Pancreas (tissue), 10 donors: ENCODE measurements at regions not wholly inside any gene's neighbourhood (a gene's known extent, or its start where the extent isn't known, plus 50 kb on each side); places are given as distances from the start of the nearest gene placed in this dataset.
"Not testable (repeated sequence)": the region's sequence is repeated elsewhere in the genome, so short reads cannot be mapped to it uniquely, and the experiment has no call there.

Experiments used
- ATAC-seq, 4 donors: fragments of 200-7000 bp; cut with Tn5 transposase; one replicate each; pipeline versions ENCODE4 v1.8.0 to v1.9.1; 2020; ENCODE audit warnings: mild to moderate bottlenecking in 4 of 4, moderate library complexity in 4 of 4
- DNase-seq, 6 donors: peaks; one replicate each; pipeline ENCODE4 v3.0.0-alpha.2; 2020
- FAIRE-seq: peaks from 2 replicates; lab custom pipeline; 2012; peaks lifted over from hg19 to GRCh38; lab: Jason Lieb, UNC
- H3K27ac ChIP-seq, 4 donors: fragments of 200-600 bp; sonication (generic); 1 replicate in 3 of 4; 2 replicates in 1 of 4; pipeline versions ENCODE4 v1.5.0 to v1.8.0; 2020
- H3K27me3 ChIP-seq, 4 donors: fragments of 200-600 bp; one replicate each; pipeline ENCODE4 v1.8.0; 2021
- H3K36me3 ChIP-seq, 3 donors: fragments of 200-600 bp; sonication (generic) in 1 of 3; one replicate each; pipeline versions ENCODE4 v1.5.0 to v1.8.0; 2020 to 2021
- H3K4me1 ChIP-seq, 3 donors: fragments of 200-600 bp; one replicate each; pipeline ENCODE4 v1.8.0; 2021
- H3K4me3 ChIP-seq, 4 donors: fragments of 200-600 bp; sonication (generic) in 2 of 4; one replicate each; pipeline versions ENCODE4 v1.5.0 to v1.8.0; 2020 to 2021
- H3K9me3 ChIP-seq, 4 donors: fragments of 200-600 bp; one replicate each; pipeline ENCODE4 v1.8.0; 2021
- CTCF ChIP-seq, 4 donors: fragments of 200-600 bp; sonication (generic) in 3 of 4; IDR thresholded peaks; one replicate each; pipeline versions ENCODE4 v1.5.0 to v1.8.0; 2021; ENCODE audit warnings: antibody characterized with exemption in 4 of 4
- WGBS, 2 donors: extraction: QIAGEN DNeasy Blood & Tissue Kit; methylation state at CpG; one replicate each; pipeline ENCODE4 v1.1.7; 2013; 5-methylcytosine and 5-hydroxymethylcytosine counted together
- intact Hi-C, 3 donors: fragments of 100-400 bp; cut with DNase I; formaldehyde crosslinking; loops; one replicate each; pipeline versions ENCODE4 v1.11.1 to v1.14.2; 2022
- donor health status: healthy with polysubstance abuse.
- donor health status: DM: no; HTN: no; CAD: no; lungs with moderate emphysema.
- donor health status: DM: no; HTN: no; CAD: no.
- donor health status: control.
- donor health status: control.
- donor health status: Bipolar disorder and iron deficiency.
- donor health status: DM: yes; HTN: yes; CAD: no.
- donor health status: DM: no; HTN: no; CAD: no.
- donor health status: DM: no; HTN: no; CAD: no.
- donor health status: DM: yes; HTN: yes; CAD: no.

- Histone ChIP-seq H3K27me3 (no peaks in the 10 kb centered on the region), H3K27ac (no peak overlapping the region), H3K4me1 (peaks cover 4 to 13% (median 10%) of the 10 kb centered on the region in 3 donors), H3K36me3 (no peaks in the 10 kb centered on the region), H3K4me3 (no peak overlapping the region), H3K9me3 (no peaks in the 10 kb centered on the region)
- no peak for ATAC-seq
- WGBS, 2 donors: 90 to 91% methylated on average over 7 of the region's 7 CpGs
- TF ChIP-seq CTCF (IDR thresholded peaks at IDR 0.05): no peak
- intact Hi-C loops: no loop called here
- DNase-seq: no peak
- FAIRE-seq: no peak
These were observed 57.4 kb upstream of the TFRC start for GRCh38 chr3:196139281-196139680.

- no peak for TF ChIP-seq CTCF (IDR thresholded peaks at IDR 0.05)
- ATAC-seq (no peak), FAIRE-seq (no peak)
These were observed 56.8 kb upstream of the TFRC start for GRCh38 chr3:196138482-196139254.

GRCh38 chr3:196136640-196136989 lies 54.7 kb upstream of the TFRC start:
- H3K4me1 ChIP-seq, DNase-seq, H3K36me3 ChIP-seq, H3K27ac ChIP-seq, FAIRE-seq, H3K4me3 ChIP-seq, H3K9me3 ChIP-seq, intact Hi-C loops, H3K27me3 ChIP-seq, ATAC-seq: not testable (repeated sequence)
- 87% methylated on average over 9 of the region's 9 CpGs for WGBS, 2 donors

More at GRCh38 chr3:196138482-196139254, 56.8 kb upstream of the TFRC start:
- H3K36me3 ChIP-seq: no peaks in the 10 kb centered on the region
- 16 to 24% methylated on average over 12 of the region's 12 CpGs for WGBS, 2 donors
- H3K9me3 ChIP-seq: no peaks in the 10 kb centered on the region
- H3K27me3 ChIP-seq: no peaks in the 10 kb centered on the region
- H3K4me3 ChIP-seq: no peak overlapping the region
- H3K27ac ChIP-seq: no peak overlapping the region
- intact Hi-C loops: no loop called here
- H3K4me1 ChIP-seq: peaks cover 4 to 13% (median 10%) of the 10 kb centered on the region in 3 donors
- DNase-seq: no peak

- peaks cover 0 to 5% (median 4%) of the 10 kb centered on the region in 3 donors for H3K4me1 ChIP-seq
- no peak overlapping the region for H3K4me3 ChIP-seq
- H3K27me3 ChIP-seq: no peaks in the 10 kb centered on the region
- no peak overlapping the region for H3K27ac ChIP-seq
- no peaks in the 10 kb centered on the region for H3K9me3 ChIP-seq
- no peak for TF ChIP-seq CTCF (IDR thresholded peaks at IDR 0.05)
- intact Hi-C loops: no loop called here
- no peak for FAIRE-seq
- no peak for DNase-seq
- ATAC-seq: peak in 3 of 4 donors; percentile 21 to 64 (median 41)
- H3K36me3 ChIP-seq: no peaks in the 10 kb centered on the region
- WGBS, 2 donors: 64 to 68% methylated on average over 12 of the region's 12 CpGs
These were observed 54.1 kb upstream of the TFRC start for GRCh38 chr3:196135693-196136639.

GRCh38 chr3:196134691-196135090 lies 52.8 kb upstream of the TFRC start:
- TF ChIP-seq CTCF (IDR thresholded peaks at IDR 0.05): no peak
- intact Hi-C loops: no loop called here
- ATAC-seq (no peak), FAIRE-seq (no peak), DNase-seq (no peak)
- no peaks in the 10 kb centered on the region for H3K9me3 ChIP-seq
- H3K36me3 ChIP-seq: no peaks in the 10 kb centered on the region
- WGBS, 2 donors: 84 to 88% methylated on average over 7 of the region's 7 CpGs
- no peaks in the 10 kb centered on the region for H3K27me3 ChIP-seq
- H3K4me1 ChIP-seq: peaks cover 0 to 5% (median 4%) of the 10 kb centered on the region in 3 donors
- H3K4me3 ChIP-seq: no peak overlapping the region
- H3K27ac ChIP-seq: no peak overlapping the region

- H3K4me1 ChIP-seq, H3K27me3 ChIP-seq, intact Hi-C loops, H3K27ac ChIP-seq, H3K9me3 ChIP-seq, ATAC-seq, H3K4me3 ChIP-seq, DNase-seq, H3K36me3 ChIP-seq, FAIRE-seq: not testable (repeated sequence)
- WGBS, 2 donors: 93 to 99% methylated on average over 9 of the region's 9 CpGs
These were observed 52.0 kb upstream of the TFRC start for GRCh38 chr3:196133869-196134268.
